Transverse colon (tissue), 4 donors: ENCODE measurements at regions not wholly inside any gene's neighbourhood (a gene's known extent, or its start where the extent isn't known, plus 50 kb on each side); places are given as distances from the start of the nearest gene placed in this dataset.

Experiments
- EP300 ChIP-seq: sonication (generic); formaldehyde crosslinking; IDR thresholded peaks from one replicate; pipeline ENCODE4 v1.6.1; 2017; ENCODE audit warnings: antibody characterized with exemption, low read depth
- POLR2A ChIP-seq: fragments of 450-650 bp; IDR thresholded peaks from one replicate; pipeline ENCODE4 v1.6.1; 2016; ENCODE audit warnings: antibody characterized with exemption, mild to moderate bottlenecking, moderate library complexity
- POLR2AphosphoS5 ChIP-seq, 3 donors: sonication (generic); formaldehyde crosslinking; IDR thresholded peaks; one replicate each; pipeline ENCODE4 v1.6.1; 2016; ENCODE audit warnings: antibody characterized with exemption in 3 of 3
- TF ChIP-seq, protein P1 (sequence below), 5 experiments: fragments of 200-600 bp in 3 of 5; fragments of 450-650 bp in 2 of 5; sonication (generic) in 3 of 5; IDR thresholded peaks; 1 replicate in 2 of 5; 2 replicates in 3 of 5; pipeline ENCODE4 v1.5.1; 2016 to 2017; ENCODE audit warnings: antibody characterized with exemption in 5 of 5, inconsistent platforms in 3 of 5, mild to moderate bottlenecking in 2 of 5, moderate library complexity in 1 of 5

DNA sequence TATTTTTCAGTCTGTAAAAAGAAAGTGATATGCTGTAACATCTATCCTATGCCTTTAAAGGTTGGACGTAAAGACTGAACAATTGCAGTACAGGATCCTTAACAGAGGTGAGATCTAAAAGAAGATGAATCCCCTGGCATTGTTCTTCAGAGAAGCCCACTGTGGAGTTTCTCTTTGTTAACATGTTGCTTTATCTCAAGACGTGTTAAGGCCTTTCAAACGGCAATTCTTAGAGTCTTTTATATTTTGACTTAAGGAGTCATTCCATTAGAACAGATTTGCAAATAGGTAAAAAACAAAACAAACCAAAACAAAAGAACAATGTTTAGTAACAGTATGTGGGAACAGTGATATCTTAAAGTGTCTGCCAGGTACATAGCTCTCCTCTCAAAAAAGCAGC lies 225.1 kb upstream of the ZP4 start:
- TF ChIP-seq, protein P1, sequence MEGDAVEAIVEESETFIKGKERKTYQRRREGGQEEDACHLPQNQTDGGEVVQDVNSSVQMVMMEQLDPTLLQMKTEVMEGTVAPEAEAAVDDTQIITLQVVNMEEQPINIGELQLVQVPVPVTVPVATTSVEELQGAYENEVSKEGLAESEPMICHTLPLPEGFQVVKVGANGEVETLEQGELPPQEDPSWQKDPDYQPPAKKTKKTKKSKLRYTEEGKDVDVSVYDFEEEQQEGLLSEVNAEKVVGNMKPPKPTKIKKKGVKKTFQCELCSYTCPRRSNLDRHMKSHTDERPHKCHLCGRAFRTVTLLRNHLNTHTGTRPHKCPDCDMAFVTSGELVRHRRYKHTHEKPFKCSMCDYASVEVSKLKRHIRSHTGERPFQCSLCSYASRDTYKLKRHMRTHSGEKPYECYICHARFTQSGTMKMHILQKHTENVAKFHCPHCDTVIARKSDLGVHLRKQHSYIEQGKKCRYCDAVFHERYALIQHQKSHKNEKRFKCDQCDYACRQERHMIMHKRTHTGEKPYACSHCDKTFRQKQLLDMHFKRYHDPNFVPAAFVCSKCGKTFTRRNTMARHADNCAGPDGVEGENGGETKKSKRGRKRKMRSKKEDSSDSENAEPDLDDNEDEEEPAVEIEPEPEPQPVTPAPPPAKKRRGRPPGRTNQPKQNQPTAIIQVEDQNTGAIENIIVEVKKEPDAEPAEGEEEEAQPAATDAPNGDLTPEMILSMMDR (IDR thresholded peaks at IDR 0.05): no peak
- TF ChIP-seq POLR2AphosphoS5 (IDR thresholded peaks at IDR 0.05) (no peak), POLR2A (no peak), EP300 (no peak)
